ENCODE measurements at regions not wholly inside any gene's neighbourhood (a gene's known extent, or its start where the extent isn't known, plus 50 kb on each side); places are given as distances from the start of the nearest gene placed in this dataset.

GRCh38 chr7:1378610-1379601 lies 80.4 kb downstream of the MICALL2 start:
- Mint-ChIP-seq H3K27ac (ENCODE audit: unreplicated experiment) (no peak overlapping the region), H3K9me3 (ENCODE audit: unreplicated experiment) (no peaks in the 10 kb centered on the region), H3K4me3 (ENCODE audit: unreplicated experiment) (no peak overlapping the region), H3K4me1 (ENCODE audit: unreplicated experiment) (no peaks in the 10 kb centered on the region), H3K27me3 (ENCODE audit: unreplicated experiment) (peaks cover 2% of the 10 kb centered on the region), H3K36me3 (ENCODE audit: low read depth, unreplicated experiment) (no peaks in the 10 kb centered on the region)
- TF ChIP-seq CTCF (IDR thresholded peaks at IDR 0.05; ENCODE audit: unreplicated experiment) = no peak
- no peak for DNase-seq (ENCODE audit: low spot score)

DNA sequence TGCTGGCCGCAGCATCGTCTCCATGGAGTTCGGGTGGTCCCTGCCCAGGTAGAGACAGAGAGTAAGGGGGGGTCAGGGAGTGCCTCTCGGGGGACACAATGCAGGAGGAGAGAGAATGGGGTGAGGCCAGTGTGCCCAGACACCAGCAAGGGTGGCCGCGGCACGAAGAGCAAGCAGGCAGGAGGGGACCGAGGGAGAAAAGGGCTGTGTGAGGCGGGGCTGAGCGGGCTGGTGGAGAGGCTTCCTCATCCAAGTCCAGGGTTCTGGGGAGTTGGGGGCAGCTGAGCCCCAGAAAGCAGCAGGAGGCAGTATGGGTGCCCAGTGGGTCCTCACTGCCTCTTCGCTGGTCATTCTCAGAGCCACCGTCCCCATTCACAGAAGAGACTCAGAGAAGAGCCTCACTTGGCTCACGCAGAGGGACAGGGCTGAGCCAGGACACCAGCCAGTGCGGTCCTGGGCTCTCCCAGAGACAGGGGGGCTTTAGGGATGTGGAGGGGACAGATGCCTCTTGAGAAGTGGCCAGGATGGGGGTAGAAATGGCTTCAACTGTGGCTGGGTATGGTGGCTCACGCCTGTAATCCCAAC lies 78.9 kb downstream of the MICALL2 start:
- H3K36me3 Mint-ChIP-seq (ENCODE audit: low read depth, unreplicated experiment) = no peaks in the 10 kb centered on the region
- no peaks in the 10 kb centered on the region for H3K9me3 Mint-ChIP-seq (ENCODE audit: unreplicated experiment)
- peaks cover 2% of the 10 kb centered on the region for H3K27me3 Mint-ChIP-seq (ENCODE audit: unreplicated experiment)
- no peak for TF ChIP-seq CTCF (IDR thresholded peaks at IDR 0.05; ENCODE audit: unreplicated experiment)
- DNase-seq (ENCODE audit: low spot score) = no peak
- no peaks in the 10 kb centered on the region for H3K4me1 Mint-ChIP-seq (ENCODE audit: unreplicated experiment)
- H3K4me3 Mint-ChIP-seq (ENCODE audit: unreplicated experiment) = no peak overlapping the region
- H3K27ac Mint-ChIP-seq (ENCODE audit: unreplicated experiment) = no peak overlapping the region

DNA sequence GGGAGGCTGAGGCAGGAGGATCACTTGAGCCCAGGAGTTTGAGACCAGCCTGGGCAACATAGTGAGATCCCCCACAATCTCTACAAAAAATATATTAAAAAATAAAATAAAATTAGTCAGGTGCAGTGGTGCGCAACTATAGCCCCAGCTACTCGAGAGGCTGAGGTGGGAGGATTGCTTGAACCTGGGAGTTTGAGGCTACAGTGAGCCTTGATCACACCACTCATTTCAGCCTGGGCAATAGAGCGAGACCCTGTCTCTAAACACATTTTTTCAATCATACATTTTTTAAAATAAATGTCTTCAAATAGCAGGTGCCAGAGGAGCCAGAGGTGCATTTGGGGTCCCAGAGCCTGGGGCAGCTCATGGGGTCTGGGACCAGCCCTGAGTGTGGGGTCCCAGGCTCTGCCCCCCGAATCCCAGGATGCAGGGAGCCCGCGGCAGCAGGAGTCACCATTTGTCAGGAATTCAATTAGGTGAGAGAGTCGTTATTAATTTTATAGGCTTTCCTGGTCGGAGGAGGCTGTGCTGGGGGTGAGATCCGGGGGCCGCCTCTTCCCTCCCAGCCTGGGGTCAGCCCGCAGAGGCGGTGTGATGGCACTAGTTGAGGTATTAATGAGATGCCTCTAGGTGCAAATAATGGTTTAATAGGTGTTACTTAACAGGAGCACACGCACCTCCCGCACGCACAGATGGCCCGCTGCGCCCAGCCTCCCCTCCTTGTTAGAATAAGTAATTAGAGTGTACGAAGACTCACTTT lies 78.3 kb downstream of the MICALL2 start:
- no peaks in the 10 kb centered on the region for H3K36me3 Mint-ChIP-seq (ENCODE audit: low read depth, unreplicated experiment)
- H3K4me3 Mint-ChIP-seq (ENCODE audit: unreplicated experiment) = no peak overlapping the region
- no peak for TF ChIP-seq CTCF (IDR thresholded peaks at IDR 0.05; ENCODE audit: unreplicated experiment)
- no peak overlapping the region for H3K27ac Mint-ChIP-seq (ENCODE audit: unreplicated experiment)
- H3K9me3 Mint-ChIP-seq (ENCODE audit: unreplicated experiment) = no peaks in the 10 kb centered on the region
- H3K4me1 Mint-ChIP-seq (ENCODE audit: unreplicated experiment) = no peaks in the 10 kb centered on the region
- H3K27me3 Mint-ChIP-seq (ENCODE audit: unreplicated experiment) = peaks cover 2% of the 10 kb centered on the region
- no peak for DNase-seq (ENCODE audit: low spot score)

- Mint-ChIP-seq H3K4me1 (ENCODE audit: unreplicated experiment) (no peaks in the 10 kb centered on the region), H3K4me3 (ENCODE audit: unreplicated experiment) (no peak overlapping the region), H3K9me3 (ENCODE audit: unreplicated experiment) (no peaks in the 10 kb centered on the region), H3K36me3 (ENCODE audit: low read depth, unreplicated experiment) (no peaks in the 10 kb centered on the region), H3K27me3 (ENCODE audit: unreplicated experiment) (peaks cover under 1% of the 10 kb centered on the region), H3K27ac (ENCODE audit: unreplicated experiment) (no peak overlapping the region)
- DNase-seq (ENCODE audit: low spot score) = no peak
- no peak for TF ChIP-seq CTCF (IDR thresholded peaks at IDR 0.05; ENCODE audit: unreplicated experiment)
These were observed 76.5 kb downstream of the MICALL2 start for GRCh38 chr7:1382553-1383397.

Measured in endothelial cell (in vitro differentiated cells).